Activated CD4-positive, alpha-beta T cell treated with anti-CD3 and anti-CD28 coated beads, Interleukin-2, amount 50 U/mL, for 48 hours (primary cell): ENCODE measurements at regions not wholly inside any gene's neighbourhood (a gene's known extent, or its start where the extent isn't known, plus 50 kb on each side); places are given as distances from the start of the nearest gene placed in this dataset.

Source experiments
- DNase-seq, 2 experiments: peaks; one replicate each; pipeline ENCODE4 v3.0.0-alpha.2; 2020

DNA sequence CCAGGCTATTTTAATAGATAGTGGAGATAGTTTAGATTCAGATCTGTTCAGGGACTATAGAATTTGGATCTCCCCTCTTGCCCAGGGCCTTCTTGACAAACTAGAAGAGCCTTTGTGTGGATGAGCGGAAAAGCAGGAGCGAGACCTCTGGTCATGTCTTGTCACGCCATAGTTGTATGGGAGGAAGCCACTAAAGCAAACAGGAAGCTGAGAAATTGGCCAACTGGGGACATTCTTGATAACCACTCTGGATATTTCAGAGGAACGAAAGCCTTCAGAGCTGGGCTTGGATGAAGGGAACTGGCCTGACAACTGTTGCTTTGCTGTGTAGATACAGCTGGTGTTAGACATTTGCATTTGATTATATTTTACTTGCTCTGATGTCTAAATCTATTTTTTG lies 54.1 kb upstream of the EXOC2 start:
- no peak for DNase-seq

GRCh38 chr6:744666-745353 lies 51.9 kb upstream of the EXOC2 start:
- DNase-seq, result no peak

- no peak for DNase-seq
Measured at GRCh38 chr6:743320-744096, 50.6 kb upstream of the EXOC2 start.
